Coronary artery (tissue), 2 donors: ENCODE measurements at regions not wholly inside any gene's neighbourhood (a gene's known extent, or its start where the extent isn't known, plus 50 kb on each side); places are given as distances from the start of the nearest gene placed in this dataset.

Experiments used
- DNase-seq: peaks from one replicate; pipeline ENCODE4 v3.0.0-alpha.2; 2017; ENCODE audit warnings: low spot score
- H3K27ac ChIP-seq, 2 donors: fragments of 200-600 bp; sonication (generic); one replicate each; pipeline ENCODE4 v1.5.1; 2016 to 2019
- H3K4me3 ChIP-seq: fragments of 200-600 bp; sonication (generic); 2 replicates; pipeline ENCODE4 v1.5.1; 2016; ENCODE audit warnings: mild to moderate bottlenecking, moderate library complexity
- CTCF ChIP-seq: fragments of 200-600 bp; sonication (generic); IDR thresholded peaks from one replicate; pipeline ENCODE4 v1.5.1; 2019; ENCODE audit warnings: antibody characterized with exemption

DNA sequence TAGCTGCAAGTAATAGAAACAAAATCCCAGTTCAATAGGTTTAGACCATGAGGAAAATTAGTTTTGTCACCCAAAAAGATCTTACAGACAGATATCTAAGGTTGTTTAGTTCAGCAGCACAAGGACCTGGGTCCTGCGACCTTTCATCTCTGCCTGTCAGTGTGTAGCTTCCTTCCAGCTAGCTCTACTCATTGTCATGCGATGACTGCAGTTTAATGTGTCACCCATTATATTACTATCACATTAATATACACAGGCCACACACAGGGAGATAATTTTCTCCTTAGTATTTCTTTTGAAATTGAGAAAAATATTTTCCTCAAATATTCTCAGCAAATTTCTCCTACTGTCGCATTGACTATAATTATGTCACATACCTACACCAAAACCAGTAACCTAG is 232.1 kb upstream of the ARSJ start:
- TF ChIP-seq CTCF: no peak
- DNase-seq: no peak
- no peak overlapping the region for H3K27ac ChIP-seq
- H3K4me3 ChIP-seq: no peak overlapping the region

DNA sequence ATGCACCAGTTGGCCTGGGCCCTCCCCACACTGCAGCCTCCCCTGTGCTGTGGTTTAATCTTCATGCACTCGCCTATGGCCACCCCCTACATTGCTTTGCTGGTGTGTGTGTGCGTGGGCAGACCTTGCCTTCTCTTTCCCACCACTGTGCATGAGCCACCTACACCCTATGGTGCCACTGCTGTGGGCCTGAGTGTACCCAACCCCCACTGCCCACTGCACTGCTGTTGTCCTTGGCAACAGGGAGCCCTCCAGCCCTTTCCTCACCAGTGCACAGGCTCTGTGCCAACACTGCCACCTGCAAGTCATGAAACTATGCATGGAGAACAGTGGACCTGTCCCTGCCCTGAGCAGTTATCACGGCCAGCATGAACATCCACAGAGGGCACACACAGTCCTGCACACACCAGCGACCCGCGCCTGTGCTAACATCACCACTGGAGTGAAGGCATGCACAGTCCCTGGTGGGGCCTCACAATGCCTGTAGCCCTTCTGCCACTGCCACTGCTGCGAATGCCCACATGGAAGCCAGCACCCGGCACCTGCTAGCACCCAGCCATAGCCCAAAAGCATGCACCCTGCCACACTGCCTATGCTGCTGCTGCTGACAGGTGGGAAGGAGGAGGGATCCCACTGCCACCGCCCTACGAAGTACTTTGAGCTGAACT is 237.8 kb upstream of the ARSJ start:
- no peak for TF ChIP-seq CTCF
- Histone ChIP-seq H3K4me3 (no peak overlapping the region), H3K27ac (no peak overlapping the region)
- no peak for DNase-seq

DNA sequence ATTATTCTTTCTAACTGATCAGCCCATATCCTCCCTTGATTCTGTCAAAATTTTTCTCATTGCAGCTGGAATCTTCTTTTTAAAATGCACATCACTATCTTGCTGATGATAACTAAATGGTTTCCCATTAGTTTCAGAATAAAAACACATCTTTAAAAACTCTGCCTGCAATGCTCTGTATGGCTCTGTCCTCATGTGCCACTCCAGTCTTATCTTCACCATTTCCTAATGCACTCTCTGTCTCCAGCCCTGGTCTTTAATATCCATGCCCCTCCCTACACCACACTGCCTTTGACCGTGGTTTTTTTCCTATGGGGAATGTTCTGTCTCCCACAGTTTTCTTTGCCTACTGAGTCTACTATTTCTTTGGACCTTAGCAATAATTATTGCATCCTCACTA is 244.1 kb upstream of the ARSJ start:
- no peak for DNase-seq
- no peak overlapping the region for H3K27ac ChIP-seq
- TF ChIP-seq CTCF: no peak
- no peak overlapping the region for H3K4me3 ChIP-seq

DNA sequence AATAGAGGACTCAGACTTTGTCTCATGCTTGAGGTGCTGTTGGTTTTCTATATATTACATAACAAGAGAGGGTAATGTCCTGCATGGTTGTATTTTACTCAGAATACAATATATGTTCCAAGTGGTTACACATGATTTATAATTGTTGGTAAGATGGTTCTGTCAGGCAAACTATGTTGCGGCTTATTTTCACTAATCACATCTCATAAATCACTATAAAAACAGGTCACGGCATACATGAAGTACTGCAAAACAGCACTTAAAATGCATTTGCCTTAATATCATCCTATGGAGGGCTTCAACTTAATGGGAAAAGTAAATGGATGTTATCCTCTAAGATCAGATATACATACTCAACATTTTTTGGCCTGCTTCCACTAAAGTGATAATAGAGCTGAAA is 246.0 kb upstream of the ARSJ start:
- no peak for DNase-seq
- H3K27ac ChIP-seq: no peak overlapping the region
- TF ChIP-seq CTCF: no peak
- no peak overlapping the region for H3K4me3 ChIP-seq

GRCh38 chr4:114226179-114226578 is 246.7 kb upstream of the ARSJ start:
- Histone ChIP-seq H3K27ac (no peak overlapping the region), H3K4me3 (no peak overlapping the region)
- TF ChIP-seq CTCF: no peak
- DNase-seq: no peak

- H3K27ac ChIP-seq: no peak overlapping the region
- no peak overlapping the region for H3K4me3 ChIP-seq
- no peak for TF ChIP-seq CTCF
- DNase-seq: no peak
Observed at GRCh38 chr4:114226968-114227760, 247.7 kb upstream of the ARSJ start.

GRCh38 chr4:114229706-114230105 is 250.3 kb upstream of the ARSJ start:
- H3K27ac ChIP-seq: no peak overlapping the region
- no peak for TF ChIP-seq CTCF
- no peak for DNase-seq
- H3K4me3 ChIP-seq: no peak overlapping the region
